HEK293T (cell line): ENCODE measurements at regions not wholly inside any gene's neighbourhood (a gene's known extent, or its start where the extent isn't known, plus 50 kb on each side); places are given as distances from the start of the nearest gene placed in this dataset.

Experiments used
- BHLHE40 ChIP-seq: fragments of 450-650 bp; IDR thresholded peaks from 2 replicates; pipeline ENCODE4 v1.6.1; 2016; ENCODE audit warnings: mild to moderate bottlenecking, moderate library complexity, borderline replicate concordance
- FOXA1 ChIP-seq: fragments of 450-650 bp; IDR thresholded peaks from 2 replicates; pipeline ENCODE4 v1.6.1; 2016; ENCODE audit warnings: mild to moderate bottlenecking
- LEF1 ChIP-seq: fragments of 450-650 bp; IDR thresholded peaks from 2 replicates; pipeline ENCODE4 v1.6.1; 2017; ENCODE audit warnings: mild to moderate bottlenecking, borderline replicate concordance
- PKNOX1 ChIP-seq: fragments of 450-650 bp; IDR thresholded peaks from 2 replicates; pipeline ENCODE4 v1.6.1; 2016
- TARDBP ChIP-seq: fragments of 450-650 bp; IDR thresholded peaks from 2 replicates; pipeline ENCODE4 v1.6.1; 2016
- ZNF384 ChIP-seq: fragments of 450-650 bp; IDR thresholded peaks from 2 replicates; pipeline ENCODE4 v1.6.1; 2016

GRCh38 chr16:60563166-60563565 is 1473.1 kb downstream of the CDH8 start:
- no peak for TF ChIP-seq FOXA1
- no peak for TF ChIP-seq PKNOX1
- no peak for TF ChIP-seq BHLHE40
- TF ChIP-seq LEF1 = no peak
- TF ChIP-seq ZNF384 = no peak
- no peak for TF ChIP-seq TARDBP
